ENCODE measurements at regions not wholly inside any gene's neighbourhood (a gene's known extent, or its start where the extent isn't known, plus 50 kb on each side); places are given as distances from the start of the nearest gene placed in this dataset.
"Not testable (repeated sequence)": the region's sequence is repeated elsewhere in the genome, so short reads cannot be mapped to it uniquely, and the experiment has no call there.

DNA sequence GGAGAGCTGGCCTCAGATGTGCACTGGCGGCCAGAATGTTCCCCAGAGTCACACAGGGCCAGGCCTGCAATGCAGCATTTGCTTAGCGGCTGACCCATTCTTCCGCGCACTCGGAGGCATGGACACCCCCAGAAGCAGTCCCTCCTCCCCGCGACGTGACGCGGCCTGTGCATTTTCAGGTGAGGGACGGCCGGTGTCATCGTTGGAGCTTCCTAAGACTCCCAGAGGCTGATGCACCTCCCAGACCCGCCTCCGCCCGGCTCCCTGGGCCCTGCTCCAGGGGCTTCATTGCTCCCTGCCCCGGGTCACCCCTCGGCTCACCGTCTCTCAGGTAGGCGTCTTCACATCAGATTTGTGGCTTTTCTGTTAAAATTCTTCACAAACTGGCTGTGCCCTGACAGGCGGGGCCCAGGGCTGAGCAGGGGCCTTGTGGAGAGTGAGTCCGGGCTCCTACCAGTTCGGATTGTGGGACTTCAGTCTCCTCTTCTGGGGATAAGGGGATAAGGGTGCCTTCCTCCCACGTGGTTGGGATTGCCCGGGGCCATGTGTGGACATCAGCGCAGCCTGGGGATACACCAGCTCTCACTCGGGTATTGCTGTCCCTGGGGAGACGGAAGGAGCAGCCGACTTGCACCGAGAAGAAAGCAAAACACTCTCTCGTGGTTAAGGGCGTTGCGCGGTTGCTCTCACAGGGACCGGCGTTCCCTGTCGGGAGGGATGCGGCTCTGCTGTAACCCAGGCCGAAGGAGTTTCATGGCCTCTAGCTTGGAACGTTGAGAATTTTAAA, 249.1 kb downstream of the ADGRD1 start:
- H3K4me2 ChIP-seq (ENCODE audit: low read length) = no peak overlapping the region
- H3K4me1 ChIP-seq (ENCODE audit: insufficient read depth, low read length, severe bottlenecking) = no peaks in the 10 kb centered on the region
- no peak overlapping the region for H2AFZ ChIP-seq (ENCODE audit: low read length)
- no peaks in the 10 kb centered on the region for H3F3A ChIP-seq (ENCODE audit: insufficient read depth, low read length)
- no peaks in the 10 kb centered on the region for H3K9me2 ChIP-seq (ENCODE audit: low read depth, low read length)
- no peaks in the 10 kb centered on the region for H3K9me3 ChIP-seq (ENCODE audit: low read length)
- H3K79me2 ChIP-seq (ENCODE audit: insufficient read depth, low read length) = no peaks in the 10 kb centered on the region
- no peak for TF ChIP-seq EZH2 (IDR thresholded peaks at IDR 0.05; ENCODE audit: borderline replicate concordance, low read length)
- TF ChIP-seq, protein P1, sequence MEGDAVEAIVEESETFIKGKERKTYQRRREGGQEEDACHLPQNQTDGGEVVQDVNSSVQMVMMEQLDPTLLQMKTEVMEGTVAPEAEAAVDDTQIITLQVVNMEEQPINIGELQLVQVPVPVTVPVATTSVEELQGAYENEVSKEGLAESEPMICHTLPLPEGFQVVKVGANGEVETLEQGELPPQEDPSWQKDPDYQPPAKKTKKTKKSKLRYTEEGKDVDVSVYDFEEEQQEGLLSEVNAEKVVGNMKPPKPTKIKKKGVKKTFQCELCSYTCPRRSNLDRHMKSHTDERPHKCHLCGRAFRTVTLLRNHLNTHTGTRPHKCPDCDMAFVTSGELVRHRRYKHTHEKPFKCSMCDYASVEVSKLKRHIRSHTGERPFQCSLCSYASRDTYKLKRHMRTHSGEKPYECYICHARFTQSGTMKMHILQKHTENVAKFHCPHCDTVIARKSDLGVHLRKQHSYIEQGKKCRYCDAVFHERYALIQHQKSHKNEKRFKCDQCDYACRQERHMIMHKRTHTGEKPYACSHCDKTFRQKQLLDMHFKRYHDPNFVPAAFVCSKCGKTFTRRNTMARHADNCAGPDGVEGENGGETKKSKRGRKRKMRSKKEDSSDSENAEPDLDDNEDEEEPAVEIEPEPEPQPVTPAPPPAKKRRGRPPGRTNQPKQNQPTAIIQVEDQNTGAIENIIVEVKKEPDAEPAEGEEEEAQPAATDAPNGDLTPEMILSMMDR (IDR thresholded peaks at IDR 0.05; ENCODE audit: low read length) = no peak
- no peak overlapping the region for H3K4me3 ChIP-seq (ENCODE audit: low read depth, low read length, poor library complexity, severe bottlenecking)
- H3K27me3 ChIP-seq (ENCODE audit: insufficient read depth, low read length) = no peaks in the 10 kb centered on the region
- no peak overlapping the region for H3K9ac ChIP-seq (ENCODE audit: low read length)
- H3K36me3 ChIP-seq (ENCODE audit: insufficient read depth, low read length) = no peaks in the 10 kb centered on the region
- H3K27ac ChIP-seq (ENCODE audit: low read depth, low read length, poor library complexity, severe bottlenecking) = no peak overlapping the region
- no peaks in the 10 kb centered on the region for H4K20me1 ChIP-seq (ENCODE audit: insufficient read depth, low read length)

DNA sequence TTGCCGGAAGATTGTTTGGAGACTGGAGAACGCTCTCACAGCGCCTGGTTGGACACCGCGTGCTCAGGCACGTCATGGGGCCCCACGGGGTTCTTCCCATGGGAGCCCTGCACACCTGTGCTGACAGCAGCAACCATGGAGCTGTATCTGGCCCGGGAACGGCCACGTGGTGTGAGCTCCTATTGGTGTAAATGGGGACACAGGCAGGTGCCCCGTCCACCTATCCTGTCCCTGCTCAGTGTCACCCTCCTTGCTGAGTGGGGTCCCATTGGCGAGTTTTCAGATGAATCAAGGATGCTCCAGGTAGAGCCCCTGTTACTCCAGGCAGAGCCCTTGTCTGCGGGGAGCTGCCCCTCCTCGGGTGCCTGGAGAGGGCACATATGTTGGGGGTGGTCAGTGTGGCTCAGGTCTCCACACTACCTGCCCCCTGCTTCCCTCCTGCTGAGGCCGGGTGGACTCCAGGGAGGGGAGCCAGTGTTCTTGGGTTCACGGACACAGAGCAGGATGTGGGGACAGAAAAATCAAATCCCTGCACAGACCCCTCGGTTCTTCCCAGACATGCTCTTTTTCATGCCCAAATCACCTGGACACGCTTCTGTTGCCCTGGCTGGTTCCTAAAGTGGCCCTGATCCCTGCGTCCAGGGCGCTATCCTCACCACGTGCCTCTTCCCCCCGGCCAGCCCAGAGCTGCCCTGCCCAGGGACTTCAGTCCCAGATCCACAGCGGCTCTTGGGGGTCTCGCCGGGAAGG, 250.1 kb downstream of the ADGRD1 start:
- H2AFZ ChIP-seq (ENCODE audit: low read length) = no peak overlapping the region
- no peak overlapping the region for H3K27ac ChIP-seq (ENCODE audit: low read depth, low read length, poor library complexity, severe bottlenecking)
- H3K9me2 ChIP-seq (ENCODE audit: low read depth, low read length) = no peaks in the 10 kb centered on the region
- no peaks in the 10 kb centered on the region for H3K4me1 ChIP-seq (ENCODE audit: insufficient read depth, low read length, severe bottlenecking)
- H3K9me3 ChIP-seq (ENCODE audit: low read length) = no peaks in the 10 kb centered on the region
- H3K4me2 ChIP-seq (ENCODE audit: low read length) = no peak overlapping the region
- no peak overlapping the region for H3K9ac ChIP-seq (ENCODE audit: low read length)
- no peaks in the 10 kb centered on the region for H3K79me2 ChIP-seq (ENCODE audit: insufficient read depth, low read length)
- no peaks in the 10 kb centered on the region for H3K27me3 ChIP-seq (ENCODE audit: insufficient read depth, low read length)
- H3K4me3 ChIP-seq (ENCODE audit: low read depth, low read length, poor library complexity, severe bottlenecking) = no peak overlapping the region
- TF ChIP-seq EZH2 (IDR thresholded peaks at IDR 0.05; ENCODE audit: borderline replicate concordance, low read length) = no peak
- TF ChIP-seq, protein P1 (IDR thresholded peaks at IDR 0.05; ENCODE audit: low read length) = no peak
- no peaks in the 10 kb centered on the region for H4K20me1 ChIP-seq (ENCODE audit: insufficient read depth, low read length)
- H3K36me3 ChIP-seq (ENCODE audit: insufficient read depth, low read length) = no peaks in the 10 kb centered on the region
- no peaks in the 10 kb centered on the region for H3F3A ChIP-seq (ENCODE audit: insufficient read depth, low read length)

DNA sequence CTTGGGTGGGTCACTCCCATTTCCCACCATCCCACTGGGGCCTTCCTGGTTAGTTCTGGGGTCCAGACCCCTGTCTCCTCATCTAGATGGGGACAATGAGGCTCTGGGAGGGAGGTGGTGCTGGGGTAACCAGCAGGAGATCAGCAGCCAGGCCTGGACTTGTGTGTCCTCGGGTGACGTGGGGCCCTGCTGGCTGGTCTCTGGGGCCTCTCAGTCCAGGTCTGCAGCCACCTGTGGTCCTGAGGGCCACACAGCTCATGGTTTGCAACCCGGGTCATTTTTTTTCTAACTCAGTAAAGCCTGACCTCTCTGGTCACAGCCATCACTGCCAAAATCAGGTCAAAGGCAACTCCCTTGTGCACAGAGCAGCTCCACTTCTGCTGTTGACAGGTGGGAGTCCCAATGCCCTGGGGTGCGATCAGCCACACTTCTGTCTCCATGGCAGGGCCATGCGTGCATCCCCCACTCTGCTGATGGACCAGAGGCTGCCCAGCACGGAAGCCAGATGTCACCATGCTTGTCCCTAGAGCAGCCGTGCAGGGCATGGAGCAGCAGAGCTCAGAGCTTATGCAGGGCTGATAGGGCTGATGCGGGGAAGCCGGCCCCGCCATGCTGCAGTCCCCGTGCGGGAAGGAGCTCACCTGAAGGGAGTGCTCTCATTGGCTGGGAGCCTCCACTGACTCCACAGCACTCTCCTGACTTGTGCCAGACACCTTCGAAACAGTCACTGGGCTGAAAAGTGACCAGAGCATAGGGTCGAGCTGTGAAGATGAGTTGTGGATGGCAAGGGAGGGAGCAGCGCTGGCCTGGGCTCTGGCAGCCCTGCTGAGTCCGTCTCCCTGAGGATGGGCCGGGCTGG, 250.9 kb downstream of the ADGRD1 start:
- H3K9ac ChIP-seq (ENCODE audit: low read length) = no peak overlapping the region
- H3K4me1 ChIP-seq (ENCODE audit: insufficient read depth, low read length, severe bottlenecking) = no peaks in the 10 kb centered on the region

DNA sequence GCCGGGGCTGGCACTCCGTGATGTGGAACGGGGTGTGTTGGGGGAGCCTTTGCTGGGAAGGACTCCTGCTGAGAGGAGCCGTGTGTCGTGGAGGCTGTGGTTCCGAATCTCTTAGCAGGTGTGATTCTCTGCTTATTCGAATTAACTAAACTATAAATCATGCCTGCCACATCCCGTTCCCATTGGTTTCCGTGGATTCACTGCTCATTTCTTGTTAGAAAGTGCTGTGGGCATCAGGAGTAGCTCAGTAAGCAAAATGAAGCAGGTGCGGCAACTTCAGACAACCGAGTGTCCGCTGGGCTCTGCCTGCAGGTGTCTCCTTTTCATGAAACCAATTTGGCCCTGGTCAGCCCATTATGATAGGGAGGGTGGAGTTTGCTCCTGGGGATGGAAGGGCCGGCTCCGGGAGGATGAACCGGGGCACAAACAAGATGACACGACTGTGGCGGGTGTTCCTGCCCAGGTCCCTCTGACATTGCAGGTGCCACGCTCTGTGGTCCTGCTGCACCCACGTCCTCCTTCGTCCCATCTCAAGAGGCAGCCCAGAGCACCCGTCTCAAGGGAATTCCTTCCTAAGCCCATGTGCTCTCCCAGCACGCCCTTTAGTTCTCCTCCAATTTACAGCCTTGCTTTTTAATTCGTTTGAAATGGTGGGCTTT, 251.7 kb downstream of the ADGRD1 start:
- H3K4me1 ChIP-seq (ENCODE audit: insufficient read depth, low read length, severe bottlenecking); H3K4me3 ChIP-seq (ENCODE audit: low read depth, low read length, poor library complexity, severe bottlenecking); H3K9me2 ChIP-seq (ENCODE audit: low read depth, low read length); H4K20me1 ChIP-seq (ENCODE audit: insufficient read depth, low read length); H3K36me3 ChIP-seq (ENCODE audit: insufficient read depth, low read length); H3K79me2 ChIP-seq (ENCODE audit: insufficient read depth, low read length); H3K9ac ChIP-seq (ENCODE audit: low read length); H2AFZ ChIP-seq (ENCODE audit: low read length); H3F3A ChIP-seq (ENCODE audit: insufficient read depth, low read length); H3K4me2 ChIP-seq (ENCODE audit: low read length); H3K27ac ChIP-seq (ENCODE audit: low read depth, low read length, poor library complexity, severe bottlenecking); H3K27me3 ChIP-seq (ENCODE audit: insufficient read depth, low read length); H3K9me3 ChIP-seq (ENCODE audit: low read length): not testable (repeated sequence)

More for the DNA sequence above, 250.9 kb downstream of the ADGRD1 start:
- Histone ChIP-seq H3K9me2 (ENCODE audit: low read depth, low read length) (no peaks in the 10 kb centered on the region), H3K79me2 (ENCODE audit: insufficient read depth, low read length) (no peaks in the 10 kb centered on the region), H3K4me3 (ENCODE audit: low read depth, low read length, poor library complexity, severe bottlenecking) (no peak overlapping the region), H3K36me3 (ENCODE audit: insufficient read depth, low read length) (no peaks in the 10 kb centered on the region), H2AFZ (ENCODE audit: low read length) (no peak overlapping the region), H3K4me2 (ENCODE audit: low read length) (no peak overlapping the region), H3K9me3 (ENCODE audit: low read length) (no peaks in the 10 kb centered on the region), H3K27ac (ENCODE audit: low read depth, low read length, poor library complexity, severe bottlenecking) (no peak overlapping the region), H4K20me1 (ENCODE audit: insufficient read depth, low read length) (no peaks in the 10 kb centered on the region), H3K27me3 (ENCODE audit: insufficient read depth, low read length) (no peaks in the 10 kb centered on the region), H3F3A (ENCODE audit: insufficient read depth, low read length) (no peaks in the 10 kb centered on the region)
- TF ChIP-seq, protein P1 (IDR thresholded peaks at IDR 0.05; ENCODE audit: low read length) = no peak
- TF ChIP-seq EZH2 (IDR thresholded peaks at IDR 0.05; ENCODE audit: borderline replicate concordance, low read length) = no peak

Measured in OCI-LY1 (cell line).